DMS79 (cell line): ENCODE measurements at regions not wholly inside any gene's neighbourhood (a gene's known extent, or its start where the extent isn't known, plus 50 kb on each side); places are given as distances from the start of the nearest gene placed in this dataset.

Experiments used
- DNase-seq: peaks from one replicate; lab custom pipeline; 2025; lab: John Stamatoyannopoulos, UW

- no peak for DNase-seq
These were observed 54.2 kb upstream of the MCTP2 start for GRCh38 chr15:94177112-94177511.

DNA sequence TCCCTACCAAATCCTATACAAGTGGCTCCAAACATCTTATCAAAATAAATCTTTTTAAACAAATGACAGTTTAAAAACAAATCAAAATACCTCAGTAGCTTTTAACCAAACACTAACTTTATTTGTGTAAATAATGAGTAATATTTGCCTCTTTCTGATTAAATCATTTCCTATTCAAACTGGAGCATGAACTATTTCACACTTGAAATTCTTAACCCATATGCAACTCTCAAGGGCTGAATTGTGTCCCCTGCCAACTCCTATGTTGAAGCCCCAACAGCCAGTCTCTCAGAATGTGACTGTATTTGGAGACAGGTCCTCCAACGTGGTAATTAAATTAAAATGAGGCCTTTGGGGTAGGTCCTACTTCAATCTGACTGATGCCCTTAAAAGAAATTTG lies 55.9 kb upstream of the MCTP2 start:
- DNase-seq = no peak

- DNase-seq = no peak
These were observed 57.0 kb upstream of the MCTP2 start for GRCh38 chr15:94174399-94174802.

DNA sequence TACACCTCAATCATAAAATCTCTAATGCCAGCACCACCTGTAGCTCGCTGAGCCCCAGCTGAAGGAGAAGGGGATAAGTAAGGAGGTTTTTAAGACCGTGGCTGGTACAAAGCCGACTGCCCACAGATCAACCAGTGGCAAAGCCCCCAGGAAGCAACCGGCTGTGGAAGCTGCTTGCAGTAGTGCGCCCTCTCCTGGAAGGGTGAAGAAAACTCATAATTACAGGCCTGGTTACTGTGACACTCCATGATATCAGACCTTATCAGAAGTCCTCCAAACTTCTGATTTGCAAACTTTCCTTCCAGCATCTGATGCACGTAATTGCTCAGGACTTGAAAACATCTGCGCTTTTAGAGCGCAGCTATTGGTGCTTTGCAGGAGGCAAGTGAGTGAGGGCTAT lies 63.1 kb upstream of the MCTP2 start:
- DNase-seq = no peak

GRCh38 chr15:94164971-94165370 lies 66.4 kb upstream of the MCTP2 start:
- DNase-seq = no peak

- no peak for DNase-seq
These were observed 67.1 kb upstream of the MCTP2 start for GRCh38 chr15:94164202-94164807.

DNA sequence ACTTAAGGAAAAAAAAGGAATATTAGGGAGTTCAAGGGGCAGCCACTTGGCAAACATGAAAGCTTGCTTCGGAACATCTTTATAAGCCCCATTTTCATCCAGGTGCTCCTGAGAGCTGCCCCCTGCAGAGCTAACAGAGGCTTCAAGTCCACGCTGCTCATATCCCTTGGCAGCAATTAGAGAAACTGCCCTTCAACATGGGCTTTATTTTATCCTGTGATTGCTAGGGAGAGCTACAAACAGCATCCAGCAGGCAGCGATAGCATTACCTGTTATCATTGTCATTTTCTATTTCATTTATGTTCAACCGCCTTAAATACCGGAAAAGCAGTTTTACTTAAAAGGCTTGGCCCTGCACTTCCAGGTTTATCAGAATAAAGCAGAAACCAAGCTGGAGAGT lies 68.4 kb upstream of the MCTP2 start:
- no peak for DNase-seq

- DNase-seq = no peak
These were observed 77.1 kb upstream of the MCTP2 start for GRCh38 chr15:94154255-94154654.

- no peak for DNase-seq
These were observed 86.3 kb upstream of the MCTP2 start for GRCh38 chr15:94145046-94145445.

DNA sequence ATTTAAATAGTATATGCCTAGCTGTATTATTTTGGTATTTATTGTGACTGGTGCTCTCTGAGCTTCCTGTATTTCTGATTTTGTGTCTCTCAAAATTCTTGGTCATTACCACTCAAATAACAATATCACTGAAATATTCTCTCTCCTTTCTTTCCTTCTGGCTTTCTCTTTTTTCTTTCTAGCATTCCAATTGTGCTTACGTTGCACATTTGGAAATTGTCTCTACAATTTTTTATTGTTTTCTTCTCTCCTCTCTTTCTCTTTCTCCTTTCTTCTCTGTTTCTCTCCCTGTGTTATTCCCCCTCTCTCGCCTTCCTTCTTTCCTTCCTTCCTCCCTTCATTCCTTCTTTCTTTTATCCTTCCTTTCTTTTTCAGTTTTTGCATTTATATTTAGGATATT lies 89.6 kb upstream of the MCTP2 start:
- no peak for DNase-seq

- DNase-seq = no peak
These were observed 95.7 kb upstream of the MCTP2 start for GRCh38 chr15:94135486-94136147.

DNA sequence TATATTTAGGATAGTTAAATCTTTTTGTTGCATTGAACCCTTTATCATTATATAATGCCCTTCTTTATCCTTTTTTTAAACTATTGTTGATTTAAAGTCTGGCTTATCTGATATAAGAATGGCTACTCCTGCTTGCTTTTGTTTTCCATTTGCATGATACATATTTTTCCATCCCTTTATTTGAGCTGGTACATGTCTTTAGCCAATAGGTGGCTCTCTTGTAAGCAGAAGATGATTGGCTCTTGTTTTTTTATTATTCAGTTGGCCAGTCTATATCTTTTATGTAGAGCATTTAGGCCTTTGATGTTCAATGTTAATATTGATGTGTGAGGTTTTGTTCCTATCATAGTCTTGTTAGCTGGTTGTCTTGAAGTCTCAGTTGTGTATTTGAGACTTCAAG lies 99.5 kb upstream of the MCTP2 start:
- no peak for DNase-seq

DNA sequence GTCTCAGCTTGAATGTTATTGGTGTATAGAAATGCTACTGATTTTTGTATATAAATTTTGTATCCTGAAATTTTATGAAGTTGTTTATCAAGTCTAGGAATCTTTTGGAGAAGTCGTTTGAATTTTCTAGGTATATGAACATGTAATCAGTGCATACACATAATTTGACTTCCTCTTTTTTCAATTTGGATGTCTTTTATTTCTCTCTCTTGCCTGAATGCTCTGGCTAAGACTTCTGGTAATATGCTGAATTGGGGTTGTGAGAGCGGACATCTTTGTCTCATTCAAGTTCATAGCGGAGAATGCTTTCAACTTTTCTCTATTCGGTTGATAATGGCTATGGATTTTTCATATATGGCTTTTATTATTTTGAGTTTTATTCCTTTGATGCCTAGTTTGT lies 100.9 kb upstream of the MCTP2 start:
- DNase-seq = no peak

DNA sequence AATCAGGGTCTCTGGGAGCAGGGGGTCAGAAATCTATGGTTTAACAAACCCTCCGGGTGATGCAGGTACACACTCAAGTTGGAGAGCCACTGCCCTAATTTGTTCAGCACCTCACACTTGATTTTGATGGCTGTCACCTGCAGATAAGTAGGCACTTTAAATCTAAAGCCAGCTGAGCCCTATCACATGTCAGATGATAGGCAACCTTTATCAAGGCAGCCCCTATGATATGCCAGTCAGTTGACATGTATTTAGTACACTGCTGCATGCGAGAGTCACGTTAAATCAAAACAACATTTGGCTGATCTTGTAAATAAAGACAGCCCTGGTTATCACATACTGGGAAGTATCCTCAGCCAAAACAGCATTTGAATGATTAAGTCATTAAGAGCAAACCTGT lies 104.4 kb upstream of the MCTP2 start:
- no peak for DNase-seq

- DNase-seq = no peak
These were observed 105.7 kb upstream of the MCTP2 start for GRCh38 chr15:94125698-94126097.

DNA sequence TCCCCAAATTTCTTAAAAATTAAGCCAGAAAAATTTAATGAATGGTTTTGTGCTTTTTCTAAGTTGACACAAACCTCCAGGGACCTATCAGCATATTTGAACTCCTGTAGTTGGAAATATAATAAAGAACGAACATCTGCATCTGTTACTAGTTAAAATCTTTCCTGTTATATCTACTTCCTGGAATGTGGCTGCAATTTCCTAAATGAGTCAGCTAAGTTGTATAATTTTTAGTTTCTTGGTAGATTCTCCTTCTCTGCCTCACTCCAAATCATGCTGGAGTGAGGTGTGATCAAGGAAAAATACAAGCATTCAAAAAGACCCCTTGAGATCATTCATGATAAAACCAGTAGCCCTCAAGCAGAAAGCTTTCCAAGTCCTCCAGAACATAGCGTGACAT lies 106.2 kb upstream of the MCTP2 start:
- no peak for DNase-seq

- no peak for DNase-seq
These were observed 108.8 kb upstream of the MCTP2 start for GRCh38 chr15:94122516-94122915.

GRCh38 chr15:94119923-94120775 lies 111.2 kb upstream of the MCTP2 start:
- DNase-seq = no peak

GRCh38 chr15:94119298-94119811 lies 112.0 kb upstream of the MCTP2 start:
- DNase-seq = no peak

DNA sequence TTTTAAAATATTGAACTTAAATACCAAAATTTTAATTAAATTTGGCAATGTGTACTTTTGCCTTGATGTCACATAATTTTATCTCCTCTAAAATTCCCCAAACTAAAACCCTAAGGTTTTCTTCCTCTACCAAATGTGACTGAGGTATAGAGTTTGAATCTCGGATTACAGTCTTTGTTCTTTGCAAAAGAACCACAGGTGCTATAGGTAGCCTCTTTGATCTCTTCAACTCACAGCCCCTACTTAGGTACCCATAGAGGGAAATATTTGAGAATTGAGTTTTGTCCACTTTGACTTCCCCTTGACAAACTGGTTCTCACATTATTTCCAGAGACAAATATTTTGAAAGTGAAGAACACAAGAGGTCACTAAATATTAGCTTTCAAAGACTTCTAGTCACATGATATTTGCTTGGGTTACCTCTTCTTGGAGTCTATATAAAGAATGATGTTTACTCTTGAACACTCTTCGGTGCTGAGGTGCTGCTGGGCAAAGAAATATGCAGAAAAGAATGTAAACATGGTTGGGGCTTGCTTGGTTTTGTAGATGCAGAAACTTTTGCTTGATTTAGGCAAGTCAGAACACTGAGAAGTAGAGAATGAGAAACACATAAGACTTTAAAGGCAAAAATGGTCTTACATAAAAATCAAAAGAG lies 120.8 kb upstream of the MCTP2 start:
- no peak for DNase-seq

DNA sequence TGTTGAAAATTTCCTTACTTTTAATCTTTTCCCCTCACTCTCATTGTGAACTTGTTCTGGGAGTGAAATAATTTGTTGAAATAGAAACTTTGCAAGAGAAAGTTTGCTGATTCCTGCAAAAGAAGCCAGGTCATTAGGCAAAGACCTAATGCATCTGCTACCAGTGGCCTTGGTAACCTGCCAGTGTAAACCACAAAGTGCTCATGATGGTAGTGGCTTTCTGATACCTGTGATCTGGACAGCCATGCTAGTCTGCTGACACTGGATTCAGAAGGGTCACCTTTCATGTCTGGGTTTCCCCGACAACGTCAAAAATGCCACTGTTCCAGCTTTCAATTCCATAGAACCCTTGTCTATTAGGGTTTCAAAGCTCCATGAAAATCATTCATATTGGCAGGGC lies 123.7 kb upstream of the MCTP2 start:
- DNase-seq = no peak

- no peak for DNase-seq
These were observed 125.6 kb upstream of the MCTP2 start for GRCh38 chr15:94105760-94106159.

GRCh38 chr15:94100863-94101262 lies 130.5 kb upstream of the MCTP2 start:
- no peak for DNase-seq
